NCI-H526 treated with DMSO at 0.1 percent for 48 hours (cell line): ENCODE measurements at regions not wholly inside any gene's neighbourhood (a gene's known extent, or its start where the extent isn't known, plus 50 kb on each side); places are given as distances from the start of the nearest gene placed in this dataset.

ENCODE experiments used
- DNase-seq: peaks from one replicate; lab custom pipeline; 2025; lab: John Stamatoyannopoulos, UW

DNA sequence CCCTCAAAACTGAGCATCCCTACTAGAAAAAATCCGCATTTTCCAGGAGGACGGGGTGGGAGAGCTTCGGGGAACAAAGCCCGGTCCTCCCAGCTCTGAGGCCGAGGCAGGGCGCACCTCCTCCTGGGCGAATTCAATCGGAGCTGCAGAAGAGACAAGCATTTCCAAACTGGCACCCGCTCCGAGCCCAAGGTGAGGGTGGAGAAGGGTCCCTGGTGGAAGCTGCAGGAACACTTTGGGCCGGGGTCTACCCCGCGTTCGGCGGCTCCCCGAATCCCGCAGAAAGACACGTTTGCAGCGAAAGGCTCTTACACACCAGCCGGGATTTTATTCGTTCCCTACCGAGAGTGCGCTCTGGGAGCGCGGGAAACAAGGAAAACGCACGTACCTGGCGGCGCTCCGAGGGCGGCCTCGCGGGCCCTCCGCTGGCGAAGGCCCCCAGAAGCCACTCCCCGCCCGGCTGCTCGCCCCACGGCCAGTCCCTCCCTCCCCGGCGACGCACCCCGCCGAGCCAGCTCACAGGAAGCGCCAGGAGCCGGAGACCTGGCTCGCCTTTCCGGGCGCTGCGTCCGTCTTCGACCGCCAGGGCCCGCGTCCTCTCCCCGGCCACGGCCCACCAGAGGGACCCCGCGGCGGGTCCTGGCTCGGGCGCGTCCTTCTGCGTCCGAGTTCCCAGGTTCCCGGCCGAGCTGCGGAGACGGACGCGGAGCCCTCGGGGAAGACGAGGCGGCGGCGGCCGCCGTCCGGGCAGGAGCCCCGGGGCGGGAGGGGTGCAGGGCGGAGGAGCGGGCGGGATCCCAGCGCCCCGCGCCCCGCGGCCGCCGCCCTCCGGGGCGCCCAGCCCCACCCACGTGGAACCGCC lies 49.8 kb upstream of the BAHCC1 start:
- peak; percentile 82 for DNase-seq
